Kidney (tissue), 13 donors: ENCODE measurements at regions not wholly inside any gene's neighbourhood (a gene's known extent, or its start where the extent isn't known, plus 50 kb on each side); places are given as distances from the start of the nearest gene placed in this dataset.

ENCODE experiments used
- DNase-seq, 5 donors: peaks; one replicate each; pipeline ENCODE4 v3.0.0-alpha.2; 2013 to 2020
- FAIRE-seq: peaks from 2 replicates; lab custom pipeline; 2012; peaks lifted over from hg19 to GRCh38; lab: Jason Lieb, UNC
- H3K27ac ChIP-seq, 2 donors: one replicate each; pipeline ENCODE4 v1.7.0; 2013; ENCODE audit warnings: low read depth in 2 of 2, low read length in 2 of 2, inconsistent platforms in 1 of 2
- H3K27me3 ChIP-seq: one replicate; pipeline ENCODE4 v1.7.1; 2013; ENCODE audit warnings: low read length, inconsistent platforms; ENCODE audit not compliant: control insufficient read depth, insufficient read depth
- H3K36me3 ChIP-seq, 3 donors: one replicate each; pipeline versions ENCODE4 v1.7.0 to v1.7.1; 2013; ENCODE audit warnings: low read length in 3 of 3, control low read depth in 1 of 3, inconsistent platforms in 1 of 3; ENCODE audit not compliant: insufficient read depth in 3 of 3, control insufficient read depth in 2 of 3
- H3K4me1 ChIP-seq, 3 donors: one replicate each; pipeline versions ENCODE4 v1.7.0 to v1.7.1; 2013; ENCODE audit warnings: low read length in 3 of 3, inconsistent platforms in 1 of 3, low read depth in 1 of 3; ENCODE audit not compliant: control insufficient read depth in 2 of 3, insufficient read depth in 2 of 3
- H3K4me3 ChIP-seq, 3 donors: one replicate each; pipeline versions ENCODE4 v1.7.0 to v1.8.1; 2013; ENCODE audit warnings: low read length in 3 of 3, control low read depth in 1 of 3, inconsistent platforms in 1 of 3
- H3K9ac ChIP-seq, 3 donors: one replicate each; pipeline versions ENCODE4 v1.7.0 to v1.7.1; 2013; ENCODE audit warnings: low read length in 3 of 3, control low read depth in 1 of 3, inconsistent platforms in 1 of 3
- H3K9me3 ChIP-seq, 3 donors: one replicate each; pipeline versions ENCODE4 v1.7.0 to v1.7.1; 2013; ENCODE audit warnings: low read length in 3 of 3, control low read depth in 1 of 3, inconsistent platforms in 1 of 3; ENCODE audit not compliant: control insufficient read depth in 2 of 3, insufficient read depth in 1 of 3
- CTCF ChIP-seq: IDR thresholded peaks from 3 replicates; pipeline ENCODE4 v1.5.1; 2012; ENCODE audit warnings: mild to moderate bottlenecking, moderate library complexity, borderline replicate concordance; ENCODE audit not compliant: insufficient read depth; ENCODE audit errors: extremely low read depth
- intact Hi-C: fragments of 100-400 bp; cut with DNase I; formaldehyde crosslinking; loops from one replicate; pipeline ENCODE4 v1.11.1; 2022
- donor health status: control.
- donor health status: control.
- donor health status: control.
- donor health status: control.
- donor health status: control.
- donor health status: DM: yes; HTN: yes; CAD: no.
- donor health status: Normal renal cell carcinoma (clear cell type).

- no peak overlapping the region for H3K4me3 ChIP-seq
- no peaks in the 10 kb centered on the region for H3K4me1 ChIP-seq
- intact Hi-C loops, result no loop called here
- DNase-seq (no peak), FAIRE-seq (no peak)
- H3K9ac ChIP-seq, result no peak overlapping the region
- peaks cover 0 to 4% (median 0%) of the 10 kb centered on the region in 3 donors for H3K9me3 ChIP-seq
- no peaks in the 10 kb centered on the region for H3K36me3 ChIP-seq
- TF ChIP-seq CTCF, result no peak
- H3K27me3 ChIP-seq, result peaks cover 15% of the 10 kb centered on the region
- H3K27ac ChIP-seq, result no peak overlapping the region
Observed at GRCh38 chr22:49452362-49452946, 375.2 kb downstream of the BRD1 start.

- intact Hi-C loops, result no loop called here
- FAIRE-seq, result no peak
- H3K4me1 ChIP-seq, result no peaks in the 10 kb centered on the region
- no peak overlapping the region for H3K27ac ChIP-seq
- H3K9ac ChIP-seq, result no peak overlapping the region
- peaks cover 0 to 4% (median 0%) of the 10 kb centered on the region in 3 donors for H3K9me3 ChIP-seq
- H3K27me3 ChIP-seq, result peaks cover 15% of the 10 kb centered on the region
- H3K36me3 ChIP-seq, result no peaks in the 10 kb centered on the region
- no peak for DNase-seq
- TF ChIP-seq CTCF, result no peak
- no peak overlapping the region for H3K4me3 ChIP-seq
Observed at GRCh38 chr22:49451070-49451840, 376.4 kb downstream of the BRD1 start.

GRCh38 chr22:49450498-49450897 lies 377.2 kb downstream of the BRD1 start:
- no peak for DNase-seq
- peaks cover 0 to 4% (median 0%) of the 10 kb centered on the region in 3 donors for H3K9me3 ChIP-seq
- no peak overlapping the region for H3K27ac ChIP-seq
- H3K36me3 ChIP-seq, result no peaks in the 10 kb centered on the region
- intact Hi-C loops, result no loop called here
- no peaks in the 10 kb centered on the region for H3K4me1 ChIP-seq
- peaks cover 14% of the 10 kb centered on the region for H3K27me3 ChIP-seq
- no peak for FAIRE-seq
- TF ChIP-seq CTCF, result no peak
- no peak overlapping the region for H3K9ac ChIP-seq
- no peak overlapping the region for H3K4me3 ChIP-seq
